Endodermal cell (in vitro differentiated cells): ENCODE measurements at regions not wholly inside any gene's neighbourhood (a gene's known extent, or its start where the extent isn't known, plus 50 kb on each side); places are given as distances from the start of the nearest gene placed in this dataset.
"Not testable (repeated sequence)": the region's sequence is repeated elsewhere in the genome, so short reads cannot be mapped to it uniquely, and the experiment has no call there.

Source experiments
- DNase-seq: peaks from one replicate; pipeline ENCODE4 v3.0.0-alpha.2; 2017
- H3K27ac ChIP-seq: 2 replicates; pipeline ENCODE4 v1.5.1; 2013; ENCODE audit warnings: mild to moderate bottlenecking, low read depth, low read length, moderate library complexity
- H3K27me3 ChIP-seq: 2 replicates; pipeline ENCODE4 v1.6.1; 2013; ENCODE audit warnings: mild to moderate bottlenecking, low read length, moderate library complexity; ENCODE audit not compliant: insufficient read depth, control insufficient read depth, poor library complexity, severe bottlenecking
- H3K36me3 ChIP-seq: 2 replicates; pipeline ENCODE4 v1.7.0; 2013; ENCODE audit warnings: mild to moderate bottlenecking, low read length, moderate library complexity; ENCODE audit not compliant: control insufficient read depth, insufficient read depth
- H3K4me1 ChIP-seq: one replicate; pipeline ENCODE4 v1.7.0; 2013; ENCODE audit warnings: low read length; ENCODE audit not compliant: control insufficient read depth, insufficient read depth
- H3K4me3 ChIP-seq: 2 replicates; pipeline ENCODE4 v1.5.1; 2013; ENCODE audit warnings: mild to moderate bottlenecking, low read length, moderate library complexity
- H3K9ac ChIP-seq: 2 replicates; pipeline ENCODE4 v1.6.1; 2013; ENCODE audit warnings: mild to moderate bottlenecking, low read length, moderate library complexity; ENCODE audit not compliant: poor library complexity, severe bottlenecking; ENCODE audit errors: extremely low read depth
- H3K9me3 ChIP-seq: 2 replicates; pipeline ENCODE4 v1.6.1; 2013; ENCODE audit warnings: mild to moderate bottlenecking, low read length, moderate library complexity; ENCODE audit not compliant: control insufficient read depth
- H3K27ac Mint-ChIP-seq: 2 replicates; pipeline ENCODE4 v1.8.0; 2020; ENCODE audit warnings: mixed read lengths
- H3K27me3 Mint-ChIP-seq: 2 replicates; pipeline ENCODE4 v1.8.0; 2021; ENCODE audit warnings: mild to moderate bottlenecking, mixed read lengths; ENCODE audit not compliant: insufficient read depth
- H3K36me3 Mint-ChIP-seq: 2 replicates; pipeline ENCODE4 v1.8.0; 2020; ENCODE audit warnings: low read depth, mixed read lengths
- H3K4me1 Mint-ChIP-seq: 2 replicates; pipeline ENCODE4 v1.8.0; 2020; ENCODE audit warnings: mixed read lengths
- H3K4me3 Mint-ChIP-seq: 2 replicates; pipeline ENCODE4 v1.8.0; 2020; ENCODE audit warnings: mild to moderate bottlenecking, moderate library complexity, mixed read lengths
- H3K9me3 Mint-ChIP-seq: 2 replicates; pipeline ENCODE4 v1.8.0; 2020; ENCODE audit warnings: mild to moderate bottlenecking, mixed read lengths
- CTCF ChIP-seq: fragments of 200-600 bp; sonication (generic); conservative IDR thresholded peaks from 2 replicates; pipeline ENCODE4 v1.5.0; 2021; ENCODE audit warnings: antibody characterized with exemption, mild to moderate bottlenecking
- WGBS, 2 experiments: methylation state at CpG; one replicate each; pipeline versions ENCODE4 v1.1.5 to v1.1.7; 2013; ENCODE audit warnings: missing lambda C conversion rate in 2 of 2, mixed read lengths in 1 of 2; ENCODE audit not compliant: insufficient coverage in 1 of 2, insufficient read length in 1 of 2; 5-methylcytosine and 5-hydroxymethylcytosine counted together

GRCh38 chr1:223920805-223921204 is 75.1 kb upstream of the TP53BP2 start:
- not testable (repeated sequence) for H3K9me3 Mint-ChIP-seq, DNase-seq, H3K27ac Mint-ChIP-seq, H3K4me3 ChIP-seq, H3K4me3 Mint-ChIP-seq, H3K4me1 ChIP-seq, H3K9ac ChIP-seq, H3K9me3 ChIP-seq, H3K27me3 ChIP-seq, H3K27me3 Mint-ChIP-seq, H3K4me1 Mint-ChIP-seq, H3K36me3 ChIP-seq, H3K27ac ChIP-seq, H3K36me3 Mint-ChIP-seq
- 100% methylated on average over 1 of the region's 4 CpGs; no CpG with 5 or more reads in 1 of the 2 experiments for WGBS, 2 experiments
- peak; percentile 46 for TF ChIP-seq CTCF

GRCh38 chr1:223915476-223915875 is 69.7 kb upstream of the TP53BP2 start:
- H3K27me3 ChIP-seq, H3K9me3 Mint-ChIP-seq, H3K27me3 Mint-ChIP-seq, H3K4me3 ChIP-seq, H3K9ac ChIP-seq, H3K27ac Mint-ChIP-seq, H3K4me1 ChIP-seq, H3K4me1 Mint-ChIP-seq, DNase-seq, H3K4me3 Mint-ChIP-seq, H3K36me3 Mint-ChIP-seq, H3K36me3 ChIP-seq, H3K9me3 ChIP-seq, H3K27ac ChIP-seq: not testable (repeated sequence)
- WGBS, 2 experiments = no CpG with 5 or more reads among the region's 2 CpGs

GRCh38 chr1:223913715-223914114 is 68.0 kb upstream of the TP53BP2 start:
- not testable (repeated sequence) for H3K4me3 ChIP-seq, H3K9me3 Mint-ChIP-seq, H3K4me1 Mint-ChIP-seq, H3K27ac ChIP-seq, H3K4me1 ChIP-seq, H3K36me3 Mint-ChIP-seq, H3K9ac ChIP-seq, H3K27me3 Mint-ChIP-seq, H3K27ac Mint-ChIP-seq, H3K4me3 Mint-ChIP-seq, H3K27me3 ChIP-seq, H3K9me3 ChIP-seq, DNase-seq, H3K36me3 ChIP-seq
- 90 to 100% methylated on average over 1 to 2 of the region's 2 CpGs for WGBS, 2 experiments

- H3K4me1 Mint-ChIP-seq, H3K27ac Mint-ChIP-seq, H3K4me3 ChIP-seq, H3K36me3 Mint-ChIP-seq, H3K9me3 Mint-ChIP-seq, H3K9ac ChIP-seq, H3K27me3 ChIP-seq, H3K9me3 ChIP-seq, H3K27me3 Mint-ChIP-seq, H3K4me1 ChIP-seq, DNase-seq, H3K4me3 Mint-ChIP-seq, H3K27ac ChIP-seq, H3K36me3 ChIP-seq: not testable (repeated sequence)
- 20% methylated on average over 1 of the region's 4 CpGs; no CpG with 5 or more reads in 1 of the 2 experiments for WGBS, 2 experiments
- peak; percentile 59 for TF ChIP-seq CTCF
These were observed 62.3 kb upstream of the TP53BP2 start for GRCh38 chr1:223907943-223908587.

- H3K4me1 ChIP-seq, H3K27ac ChIP-seq, H3K36me3 ChIP-seq, H3K27ac Mint-ChIP-seq, H3K36me3 Mint-ChIP-seq, H3K9ac ChIP-seq, H3K27me3 Mint-ChIP-seq, H3K9me3 ChIP-seq, DNase-seq, H3K9me3 Mint-ChIP-seq, H3K4me3 Mint-ChIP-seq, H3K27me3 ChIP-seq, H3K4me3 ChIP-seq, H3K4me1 Mint-ChIP-seq: not testable (repeated sequence)
- no CpG with 5 or more reads among the region's 1 CpG for WGBS, 2 experiments
These were observed 57.5 kb upstream of the TP53BP2 start for GRCh38 chr1:223903221-223903620.

- H3K36me3 ChIP-seq, H3K4me3 ChIP-seq, DNase-seq, H3K27ac ChIP-seq, H3K4me1 ChIP-seq, H3K4me3 Mint-ChIP-seq, H3K27me3 Mint-ChIP-seq, H3K4me1 Mint-ChIP-seq, H3K27me3 ChIP-seq, H3K36me3 Mint-ChIP-seq, H3K9ac ChIP-seq, H3K27ac Mint-ChIP-seq, H3K9me3 ChIP-seq, H3K9me3 Mint-ChIP-seq: not testable (repeated sequence)
- WGBS, 2 experiments = 90 to 100% methylated on average over 1 to 4 of the region's 6 CpGs
These were observed 54.0 kb upstream of the TP53BP2 start for GRCh38 chr1:223899775-223900174.
